ENCODE measurements at regions not wholly inside any gene's neighbourhood (a gene's known extent, or its start where the extent isn't known, plus 50 kb on each side); places are given as distances from the start of the nearest gene placed in this dataset.
"Not testable (repeated sequence)": the region's sequence is repeated elsewhere in the genome, so short reads cannot be mapped to it uniquely, and the experiment has no call there.

DNA sequence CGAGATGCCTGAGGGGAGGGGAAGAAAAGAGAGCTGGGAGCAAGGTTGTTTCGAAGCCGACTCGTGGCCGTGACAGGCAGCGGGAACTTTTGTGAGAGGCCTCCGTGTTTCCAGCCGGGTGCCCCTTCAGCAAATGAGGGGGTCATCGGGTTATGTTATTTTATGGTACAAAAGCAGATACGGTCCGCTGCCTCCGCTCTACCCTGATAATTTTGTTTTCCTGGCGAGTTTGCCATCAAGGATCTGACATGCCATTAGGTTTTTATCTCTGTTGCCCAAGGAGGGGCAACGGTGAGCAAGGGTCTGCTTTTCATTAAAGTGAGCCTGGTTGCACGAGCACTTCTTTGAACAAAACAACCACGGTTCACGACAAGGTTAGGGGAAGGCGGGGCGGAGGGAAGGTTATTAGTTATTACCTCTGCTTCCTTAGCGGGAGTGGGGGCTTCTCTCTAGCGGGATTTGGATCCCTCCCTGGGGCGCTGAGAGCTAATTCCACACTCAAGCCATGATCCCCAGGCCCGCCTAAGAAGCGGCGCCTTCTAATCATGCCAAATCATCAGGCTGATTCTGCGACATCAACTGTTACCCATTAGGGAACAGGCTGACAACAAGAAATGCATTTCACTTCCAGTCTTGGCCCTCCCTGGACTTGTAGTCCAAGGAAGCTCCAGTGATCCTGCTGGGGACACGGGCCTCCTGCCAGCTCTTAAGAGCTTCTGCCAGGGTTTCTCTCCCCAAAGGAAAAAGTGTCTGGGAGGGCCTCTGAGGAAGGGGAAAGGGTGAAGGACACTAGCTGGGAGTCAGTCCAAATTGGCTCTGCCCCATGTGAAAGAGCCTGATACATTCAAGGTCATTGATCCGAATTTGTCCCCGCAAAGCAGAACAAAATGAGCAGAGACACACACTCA lies 617.7 kb downstream of the MID1IP1 start:
- DNase-seq = no peak

DNA sequence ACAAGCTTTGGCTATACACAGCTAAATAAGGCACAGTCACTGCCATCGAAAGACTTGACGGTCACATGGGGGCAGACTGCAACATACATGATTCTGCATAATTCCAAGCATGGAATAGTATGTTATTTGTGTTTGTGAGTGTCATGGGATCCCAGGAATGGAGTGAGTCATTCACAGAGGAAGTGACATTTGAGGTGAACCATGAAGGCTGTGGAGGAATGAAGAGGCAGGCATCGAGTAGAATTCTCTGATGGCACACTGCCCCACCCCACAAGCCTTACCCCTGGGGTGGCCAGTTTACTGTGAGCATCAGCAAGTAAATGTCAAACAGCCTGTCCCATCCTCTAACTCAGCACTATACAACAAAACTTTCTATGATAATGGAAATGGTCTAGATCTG lies 619.7 kb downstream of the MID1IP1 start:
- no peak for DNase-seq

DNA sequence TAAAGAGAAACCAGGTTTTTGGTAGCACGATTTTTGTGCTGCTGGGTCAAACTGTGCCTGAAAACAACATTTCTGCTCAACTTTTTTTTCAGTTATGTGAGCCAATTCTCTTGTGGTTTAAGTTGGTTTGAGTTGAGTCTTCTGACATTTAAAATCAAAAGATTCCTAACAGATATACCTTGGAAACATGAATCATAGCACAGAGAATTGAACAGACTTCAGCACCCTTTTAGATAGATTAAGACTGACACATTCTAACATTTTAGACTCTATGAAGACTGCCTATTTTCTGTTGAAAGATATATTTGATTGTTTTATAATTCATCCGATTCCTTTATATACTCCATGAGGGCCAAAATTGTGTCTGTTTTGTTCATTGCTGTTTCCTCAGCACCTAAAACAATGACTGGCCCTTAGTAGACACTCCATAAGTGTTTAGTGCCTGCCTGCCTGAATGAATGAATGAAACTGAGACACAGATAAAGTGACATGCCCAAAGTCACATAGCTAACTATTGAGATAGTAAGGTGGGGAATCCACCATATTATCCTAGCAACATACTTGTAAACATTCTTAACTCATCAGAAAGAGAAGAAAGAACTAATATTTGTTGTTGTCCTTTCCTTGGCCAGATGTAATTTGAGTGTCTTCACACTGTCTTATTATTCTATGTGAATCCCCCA lies 624.0 kb downstream of the MID1IP1 start:
- DNase-seq = no peak

DNA sequence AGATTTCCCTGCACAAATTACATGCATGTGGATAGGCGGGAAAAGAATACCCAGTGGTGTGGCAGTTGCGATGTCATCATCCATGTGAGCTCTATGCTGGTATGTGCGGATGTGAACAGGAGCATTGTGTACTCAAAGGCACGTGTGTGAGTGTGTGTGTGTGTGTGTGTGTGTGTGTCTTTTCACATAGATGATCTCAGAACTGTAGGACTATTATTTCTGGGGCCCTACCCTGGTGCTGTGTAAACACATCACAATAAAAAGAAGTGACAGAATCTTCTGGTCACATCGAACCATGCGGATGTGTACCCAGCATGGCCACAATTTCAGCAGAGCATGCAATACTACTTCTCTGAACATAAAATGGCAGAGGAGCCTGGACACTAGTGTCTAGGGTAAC lies 624.8 kb downstream of the MID1IP1 start:
- no peak for DNase-seq

DNA sequence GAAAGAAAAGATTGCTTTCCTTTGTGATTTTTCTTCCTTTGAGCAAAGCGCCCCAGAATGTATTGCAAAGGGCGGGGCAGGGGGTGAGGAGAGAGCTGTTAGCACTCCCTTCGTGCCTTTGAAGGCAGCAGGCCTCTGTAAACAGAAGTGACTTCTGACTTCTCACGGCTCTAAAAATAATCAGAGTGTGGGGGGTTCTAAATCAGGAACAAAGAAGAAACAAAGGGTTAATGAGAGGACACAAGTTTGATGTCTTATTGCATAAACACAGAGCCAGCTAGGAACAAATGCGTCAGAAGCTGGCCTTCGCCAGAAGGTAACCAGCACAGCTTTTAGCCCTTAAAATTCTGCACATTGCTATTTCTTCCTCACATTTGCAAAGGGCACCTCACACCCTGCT lies 626.2 kb downstream of the MID1IP1 start:
- no peak for DNase-seq

DNA sequence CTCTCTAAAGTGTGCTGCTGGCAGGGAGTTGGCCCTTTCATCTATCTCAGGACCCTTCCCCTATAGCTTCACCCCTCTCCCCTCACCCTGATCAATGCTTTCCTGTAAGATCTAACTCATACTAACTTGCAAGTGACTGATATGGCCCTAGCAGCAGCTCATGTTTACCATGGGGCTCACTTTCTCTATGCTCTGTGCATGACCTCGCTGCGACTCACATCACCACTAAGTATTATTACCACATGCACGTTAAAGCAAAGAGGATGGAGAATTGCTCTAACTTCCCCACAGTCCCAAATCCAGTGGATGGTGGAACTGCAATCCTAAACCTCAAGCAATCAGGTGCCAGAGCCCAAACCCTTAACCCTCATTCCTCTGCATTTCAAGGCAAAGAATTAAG lies 626.6 kb downstream of the MID1IP1 start:
- DNase-seq = no peak

DNA sequence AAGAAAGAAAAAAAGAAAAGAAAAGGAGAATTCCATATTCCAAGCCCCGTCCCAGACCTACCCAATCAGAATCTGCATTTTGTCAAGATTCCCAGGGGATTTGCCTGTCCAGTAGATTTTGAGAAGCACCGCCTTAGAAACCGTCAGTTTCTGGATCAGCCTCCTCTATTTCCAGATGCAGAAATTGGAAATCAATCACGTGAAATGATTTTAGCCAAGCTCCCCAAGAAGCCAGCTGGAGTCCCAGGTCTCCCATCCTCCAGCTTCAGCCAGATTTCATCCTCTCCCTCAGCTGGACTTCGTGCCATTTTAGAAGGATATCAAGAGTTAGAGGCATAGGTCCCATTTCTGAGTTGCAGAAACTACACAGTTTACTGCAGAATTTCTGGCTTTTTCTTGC lies 629.3 kb downstream of the MID1IP1 start:
- DNase-seq = no peak

DNA sequence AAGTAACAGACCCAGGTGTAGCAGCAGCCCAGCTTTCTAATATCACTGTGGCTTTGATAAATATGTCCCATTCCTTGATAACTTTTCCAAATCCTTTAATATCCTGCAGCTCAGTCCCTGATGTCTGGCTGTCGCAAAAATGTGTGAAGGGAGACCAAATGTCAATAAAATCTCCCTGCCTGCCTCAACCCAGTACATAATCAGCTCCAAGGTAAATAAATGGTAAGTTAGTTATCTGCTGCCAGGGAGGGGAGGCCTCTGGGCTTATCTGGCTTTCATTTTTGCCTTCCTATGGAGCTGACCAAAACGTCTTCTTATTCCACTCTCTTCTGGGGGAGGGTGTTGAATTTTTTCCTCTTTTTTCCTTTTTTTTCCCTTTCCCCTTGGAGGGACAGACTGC lies 630.6 kb downstream of the MID1IP1 start:
- no peak for DNase-seq

DNA sequence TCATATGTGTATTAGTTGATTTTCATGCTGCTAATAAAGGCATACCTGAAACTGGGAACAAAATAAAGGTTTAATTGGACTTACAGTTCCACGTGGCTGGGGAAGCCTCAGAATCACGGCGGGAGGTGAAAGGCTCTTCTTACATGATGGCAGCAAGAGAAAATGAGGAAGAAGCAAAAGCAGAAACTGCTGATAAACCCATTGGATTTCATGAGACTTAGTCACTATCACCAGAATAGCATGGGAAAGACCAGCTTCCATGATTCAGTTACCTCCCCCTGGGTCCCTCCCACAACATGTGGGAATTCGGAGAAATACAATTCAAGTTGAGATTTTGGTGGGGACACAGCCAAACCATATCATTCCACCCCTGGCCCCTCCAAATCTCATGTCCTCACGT lies 633.4 kb downstream of the MID1IP1 start:
- not testable (repeated sequence) for DNase-seq

DNA sequence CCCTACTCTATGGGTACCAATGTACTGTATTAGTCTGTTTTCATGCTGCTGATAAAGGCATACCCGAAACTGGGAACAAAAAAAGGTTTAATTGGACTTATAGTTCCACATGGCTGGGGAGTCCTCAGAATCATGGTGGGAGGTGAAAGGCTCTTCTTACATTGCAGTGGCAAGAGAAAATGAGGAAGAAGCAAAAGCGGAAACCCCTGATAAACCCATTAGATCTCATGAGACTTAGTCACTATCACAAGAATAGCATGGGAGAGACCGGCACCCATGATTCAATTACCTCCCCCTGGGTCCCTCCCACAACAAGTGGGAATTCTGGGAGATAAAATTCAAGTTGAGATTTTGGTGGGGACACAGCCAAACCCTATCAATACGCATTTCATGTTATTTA lies 635.3 kb downstream of the MID1IP1 start:
- DNase-seq = not testable (repeated sequence)

DNA sequence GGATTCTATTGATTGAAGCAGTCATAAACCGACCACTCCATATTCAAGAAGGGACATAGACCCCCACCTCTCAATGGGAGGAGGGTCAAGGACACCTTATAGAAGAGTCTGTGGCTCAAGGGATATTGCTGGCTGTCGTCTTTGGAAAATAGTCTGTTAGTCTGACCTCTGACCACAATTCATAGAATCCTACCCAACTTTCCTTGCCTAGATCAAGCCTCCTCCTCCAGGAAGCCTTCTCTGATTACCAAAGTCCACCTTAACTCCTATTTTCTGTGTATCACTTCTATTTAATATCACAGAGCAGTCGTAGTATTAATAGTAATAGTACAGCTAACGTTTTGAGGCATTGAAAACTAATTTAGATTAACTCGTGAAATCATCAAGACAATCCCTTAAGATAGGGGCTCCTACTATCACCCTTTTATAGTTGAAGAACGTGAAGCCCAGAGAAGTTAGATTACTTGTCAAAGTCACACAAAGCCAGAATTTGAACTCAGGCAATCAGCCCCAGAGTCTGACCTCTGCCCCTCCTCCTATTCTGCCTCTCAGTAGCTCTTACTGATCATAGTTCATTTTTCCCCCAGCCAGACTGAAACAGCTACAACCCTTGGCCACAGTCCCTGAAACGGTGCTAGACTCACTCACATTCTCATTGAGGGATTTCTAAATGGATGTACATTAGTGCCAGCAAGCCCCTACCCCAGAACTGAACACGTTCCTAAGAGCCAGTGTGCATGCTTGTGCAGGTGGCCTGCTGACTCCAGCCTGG lies 636.6 kb downstream of the MID1IP1 start:
- DNase-seq = no peak

DNA sequence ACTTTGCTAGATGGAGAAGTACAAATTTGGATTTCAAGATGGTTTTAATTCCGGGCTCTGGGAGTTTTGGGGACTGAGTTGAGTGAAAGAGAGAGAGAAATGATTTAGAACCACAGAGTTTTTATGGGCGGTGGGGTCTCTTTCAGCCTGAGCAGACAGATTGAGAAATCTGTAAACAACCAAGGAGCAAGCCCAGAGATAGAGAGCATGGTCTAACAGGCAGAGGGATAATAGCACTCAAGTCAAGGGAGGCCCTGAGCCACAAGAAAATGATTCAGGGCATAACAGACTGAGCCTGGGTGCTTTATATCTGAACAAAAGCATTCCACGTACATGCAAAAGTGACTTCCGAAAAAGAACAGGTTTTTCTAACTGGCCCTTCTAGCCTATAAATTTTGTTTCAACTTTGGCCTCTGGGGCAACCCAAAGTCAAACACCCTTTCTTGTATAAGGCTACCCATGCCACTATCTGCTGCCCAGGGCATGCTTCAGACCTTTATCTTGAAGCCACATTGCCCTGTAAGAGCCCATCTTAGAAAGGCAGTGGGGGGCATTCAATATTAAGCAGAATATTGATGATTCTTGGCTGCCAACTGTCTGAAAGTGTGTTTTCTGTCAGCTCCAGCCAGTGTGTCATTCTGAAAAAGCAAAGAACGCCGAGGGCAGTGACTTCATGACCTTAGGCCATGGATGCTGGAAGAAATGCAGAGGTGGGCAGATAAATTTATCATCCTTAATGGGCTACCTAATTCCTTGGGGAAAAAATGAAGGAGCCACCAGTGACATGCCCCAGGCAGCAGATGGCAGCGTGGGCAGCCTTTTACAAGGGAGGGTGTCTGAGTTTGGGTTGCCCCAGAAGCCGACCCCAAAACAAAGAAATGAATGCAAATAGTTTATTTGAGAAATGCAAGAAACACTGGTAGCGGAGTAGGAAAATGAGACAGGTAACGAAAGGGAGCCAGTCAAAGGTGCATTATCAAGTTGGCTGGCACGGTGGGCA lies 637.6 kb downstream of the MID1IP1 start:
- DNase-seq = no peak

DNA sequence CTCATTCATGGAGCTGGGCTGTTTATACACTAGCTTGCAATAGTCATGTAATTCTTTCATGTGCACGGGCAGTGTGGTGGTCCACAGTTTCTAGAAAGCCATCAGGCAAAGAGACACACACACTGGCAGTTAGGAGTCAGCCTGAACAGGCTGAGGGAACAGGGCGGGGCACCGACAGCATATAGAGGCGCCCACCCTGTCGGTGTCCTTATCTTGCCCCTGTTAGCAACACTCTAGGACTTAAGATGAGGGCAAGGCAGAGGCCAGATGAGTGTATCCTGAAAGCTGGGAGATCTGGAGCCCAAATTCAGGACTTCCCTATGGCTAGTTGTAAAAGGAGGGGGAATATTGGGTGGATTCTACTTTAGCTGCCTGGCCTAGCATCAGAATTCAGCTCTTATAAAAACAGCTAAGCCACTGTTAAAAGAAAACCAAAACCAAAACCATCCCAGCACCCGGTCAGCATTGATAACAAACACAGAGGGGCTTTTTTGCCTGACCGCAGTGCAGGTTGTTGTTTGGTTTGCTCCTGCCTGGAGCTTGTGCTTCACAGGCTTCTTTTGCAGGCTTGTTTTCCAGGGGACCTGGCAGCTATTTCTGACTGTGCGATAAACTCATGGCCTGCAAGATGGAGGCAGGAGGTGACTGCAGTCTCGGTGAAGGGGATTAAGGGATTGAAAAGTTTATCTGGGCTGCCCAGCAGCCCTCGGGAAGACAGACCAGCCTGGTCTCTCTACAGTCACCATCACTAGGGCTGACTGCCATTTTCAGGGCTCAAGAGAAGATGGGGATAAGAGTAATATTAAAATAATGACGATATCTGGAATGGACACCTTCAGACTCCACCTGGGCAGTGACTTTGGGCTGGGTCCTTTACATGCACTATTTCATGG lies 638.9 kb downstream of the MID1IP1 start:
- no peak for DNase-seq

DNA sequence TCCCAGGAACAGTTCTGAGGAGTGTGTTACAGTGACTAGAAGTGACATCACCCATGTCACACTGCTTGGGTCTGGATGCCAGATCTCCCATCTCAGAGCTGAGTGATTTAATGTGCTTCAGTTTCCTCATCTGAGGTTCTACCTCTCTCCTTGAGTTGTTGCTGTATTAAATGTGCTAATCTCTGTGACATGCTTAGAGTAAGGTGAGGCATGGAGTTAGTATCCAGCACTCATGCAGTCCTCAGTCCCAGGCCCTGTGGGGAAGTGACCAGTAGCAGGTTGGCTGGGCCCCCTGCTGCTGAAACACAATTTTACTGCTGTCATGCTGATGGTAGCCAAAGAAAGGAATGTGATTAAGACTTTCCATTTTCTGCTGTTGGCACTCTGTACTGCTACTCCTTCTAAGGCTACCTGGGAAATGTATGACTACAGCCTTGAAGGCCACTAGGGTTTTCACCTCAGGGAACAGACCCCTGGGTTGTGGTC lies 639.6 kb downstream of the MID1IP1 start:
- no peak for DNase-seq

DNA sequence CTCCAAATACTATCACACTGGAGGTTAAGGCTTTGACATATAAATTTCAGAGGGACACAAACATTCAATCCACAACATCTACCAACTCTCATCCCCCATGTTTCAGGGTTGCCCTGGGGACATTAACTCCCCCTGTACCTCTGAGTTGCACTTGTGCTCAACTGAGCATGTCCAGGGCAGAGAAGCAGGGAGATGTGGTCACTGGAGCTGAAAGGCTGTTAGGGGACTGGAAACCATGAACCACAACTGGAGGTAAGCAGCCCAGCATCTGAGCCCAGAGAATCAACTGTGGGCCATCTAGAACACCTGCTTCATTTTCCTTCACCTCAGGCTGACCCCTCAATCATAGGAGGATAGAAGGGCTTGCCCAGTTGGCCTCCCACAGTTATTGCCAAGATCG lies 641.1 kb downstream of the MID1IP1 start:
- no peak for DNase-seq

DNA sequence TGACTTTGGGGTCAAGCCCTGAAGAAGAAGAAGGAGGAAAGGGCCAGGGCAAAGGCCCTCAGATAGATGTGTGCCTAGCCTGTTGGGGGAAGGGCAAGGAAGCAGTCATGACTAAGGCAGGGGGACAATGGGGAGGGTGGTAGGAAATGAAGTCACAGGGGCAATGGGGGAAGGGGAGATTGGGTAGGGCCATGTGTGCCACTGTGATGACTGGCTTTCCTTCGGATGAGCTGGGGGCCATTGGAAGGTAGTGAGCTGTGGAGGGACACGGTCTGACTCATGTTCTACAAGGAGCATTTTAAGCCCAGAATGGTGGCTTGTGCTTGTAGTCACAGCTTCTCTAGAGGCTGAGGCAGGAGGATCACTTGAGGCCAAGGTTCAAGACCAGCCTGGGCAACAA lies 642.0 kb downstream of the MID1IP1 start:
- no peak for DNase-seq

DNA sequence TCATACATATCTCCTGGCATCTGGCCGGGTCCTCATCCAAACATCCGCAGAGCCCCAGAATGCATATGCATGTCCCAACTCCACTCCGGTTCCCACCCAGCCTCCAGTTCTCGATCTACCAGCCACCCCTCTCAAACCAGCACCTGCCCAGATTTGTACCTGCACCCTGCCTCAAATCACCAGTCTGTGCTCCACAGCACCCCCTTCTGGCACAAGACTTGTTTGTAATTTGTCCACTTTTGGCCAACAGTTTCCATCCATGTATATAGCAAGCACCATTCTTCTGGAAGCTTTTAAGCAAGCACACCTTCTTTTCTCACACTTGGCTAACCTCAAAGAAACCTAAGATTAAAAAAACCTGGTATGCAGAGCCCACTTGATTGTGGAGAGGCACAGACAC lies 644.1 kb downstream of the MID1IP1 start:
- no peak for DNase-seq

DNA sequence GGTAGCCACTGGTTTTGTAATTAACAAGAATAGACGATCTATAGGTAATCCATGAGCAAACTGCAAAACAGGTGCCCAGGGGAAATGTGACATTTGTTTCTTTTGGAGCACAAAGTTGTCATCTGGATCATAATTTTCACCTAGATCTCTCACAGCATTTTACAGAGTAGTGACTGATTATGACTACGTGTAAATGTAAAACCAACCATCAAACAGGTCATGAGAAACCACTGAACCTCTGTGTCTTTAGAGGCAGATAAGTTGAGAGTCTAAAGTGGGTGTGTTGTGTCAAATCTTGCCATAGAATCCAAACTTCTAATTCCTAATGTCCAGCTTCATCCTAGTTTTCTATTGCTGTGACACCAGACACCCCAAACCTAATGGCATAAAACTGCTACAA lies 648.1 kb downstream of the MID1IP1 start:
- no peak for DNase-seq

DNA sequence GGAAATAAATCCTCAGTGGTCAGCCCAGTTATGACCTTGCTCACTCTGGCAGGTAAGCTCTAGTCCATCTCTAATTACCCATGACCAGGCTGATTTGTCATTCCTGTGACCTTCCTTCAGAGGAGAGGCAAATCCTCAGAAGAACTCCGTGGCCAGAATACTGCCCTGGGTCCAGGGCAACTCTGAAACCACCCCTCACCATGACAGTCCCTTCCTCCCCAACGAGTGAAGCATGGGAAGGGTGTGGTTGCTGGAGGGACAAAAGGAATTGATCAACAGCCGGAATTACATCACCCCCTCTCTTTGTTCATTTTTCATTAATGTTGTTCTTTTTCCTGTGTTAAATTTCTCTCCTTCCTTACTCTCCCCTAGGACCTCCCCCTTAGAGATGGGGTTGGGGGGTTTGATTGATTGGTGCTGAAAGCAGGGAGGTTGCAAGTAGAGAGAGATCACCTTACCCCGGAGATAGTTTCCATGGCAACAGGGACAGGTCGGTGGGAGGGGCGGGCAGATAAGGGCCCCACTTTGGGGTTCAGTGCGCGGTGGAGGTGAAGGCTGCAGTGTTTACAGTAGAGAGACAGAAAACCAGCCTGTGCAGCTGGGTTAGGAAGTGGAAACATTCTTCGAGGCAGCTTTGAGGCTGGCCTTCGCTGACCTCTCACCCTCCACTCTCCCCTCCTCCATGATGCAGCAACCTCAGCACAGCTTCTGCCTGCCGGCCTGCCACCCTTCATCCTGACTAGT lies 647.4 kb downstream of the BCOR start:
- DNase-seq = no peak

DNA sequence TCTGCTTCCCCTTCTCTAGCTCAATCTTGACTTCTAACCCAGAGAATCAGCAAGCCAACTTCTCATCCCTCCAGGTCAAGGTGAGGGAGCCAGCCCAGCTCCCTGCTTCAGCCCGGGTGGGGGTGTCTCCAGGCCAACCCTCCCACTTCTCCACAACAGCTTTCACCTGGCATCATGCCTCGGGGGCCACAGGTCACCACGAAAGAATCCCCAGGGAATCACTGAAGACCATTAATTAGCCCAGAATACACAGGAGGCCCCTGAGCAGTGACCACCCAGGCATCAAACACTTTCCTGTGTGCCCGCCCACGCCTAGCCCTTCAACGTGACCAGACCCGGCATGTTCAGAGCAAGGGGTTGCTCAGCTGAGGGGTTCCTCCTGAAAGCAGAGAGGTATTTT lies 646.7 kb downstream of the BCOR start:
- DNase-seq = no peak
